ENCODE measurements at regions not wholly inside any gene's neighbourhood (a gene's known extent, or its start where the extent isn't known, plus 50 kb on each side); places are given as distances from the start of the nearest gene placed in this dataset.

DNA sequence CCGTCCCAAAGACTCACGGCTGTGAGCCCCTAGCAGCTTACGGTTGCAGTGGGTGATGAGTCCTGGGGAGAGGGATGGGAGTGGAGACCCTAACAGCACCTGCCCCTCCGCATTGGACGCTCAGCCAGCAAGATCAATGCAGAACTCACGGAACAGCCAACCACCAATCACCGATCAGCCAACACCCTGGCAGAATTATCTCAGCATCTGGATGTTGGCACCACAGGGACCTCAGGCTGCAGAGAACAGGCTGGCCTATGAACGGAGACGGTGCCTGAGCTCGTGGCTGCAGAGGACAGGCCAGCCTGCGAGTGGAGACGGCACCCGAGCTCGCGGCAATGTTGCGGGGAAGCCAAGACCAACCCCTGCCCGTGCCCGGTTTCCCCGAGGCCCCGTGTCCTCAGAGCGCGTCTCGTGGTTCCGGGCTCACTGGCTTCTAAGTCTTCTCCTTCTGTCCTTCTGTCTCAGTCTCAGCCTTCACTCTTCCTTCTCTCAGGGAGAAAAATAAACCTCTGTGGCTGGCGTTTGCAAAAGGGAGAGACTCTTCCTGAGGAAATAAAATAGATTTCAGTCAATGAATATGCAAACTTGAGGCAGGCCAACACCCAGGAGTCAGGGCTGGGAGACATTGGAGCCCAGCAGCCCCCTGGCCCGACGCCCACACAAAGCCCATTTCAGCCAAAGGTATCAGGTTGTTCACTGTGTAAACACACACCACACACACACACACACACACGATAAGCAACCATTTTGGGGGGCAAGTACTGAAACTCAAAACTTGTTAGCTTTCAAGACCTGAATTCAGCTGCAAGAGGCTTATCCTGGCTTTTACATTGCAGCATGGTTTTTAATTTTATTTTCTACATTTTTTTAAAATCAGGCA is 67.8 kb downstream of the SIK1 start:
- no peak for TF ChIP-seq CTCF (IDR thresholded peaks at IDR 0.05)
- no peak for TF ChIP-seq POLR2A (IDR thresholded peaks at IDR 0.05; ENCODE audit: low read length)
- TF ChIP-seq CBX8 (IDR thresholded peaks at IDR 0.05) = no peak
- no peak for TF ChIP-seq JUNB (IDR thresholded peaks at IDR 0.05)
- no peak for TF ChIP-seq MAZ (IDR thresholded peaks at IDR 0.05; ENCODE audit: borderline replicate concordance, low read depth, low read length)
- TF ChIP-seq MAX (IDR thresholded peaks at IDR 0.05) = no peak
- TF ChIP-seq REST (IDR thresholded peaks at IDR 0.05) = no peak
- no peak for TF ChIP-seq JUN (IDR thresholded peaks at IDR 0.05)
- no peak for TF ChIP-seq USF2 (IDR thresholded peaks at IDR 0.05)
- TF ChIP-seq HOXA7 (CRISPR knock-in tag; IDR thresholded peaks at IDR 0.05) = no peak
- no peak for TF ChIP-seq CEBPB (IDR thresholded peaks at IDR 0.05)
- no peak for TF ChIP-seq EP300 (IDR thresholded peaks at IDR 0.05)
- no peak for TF ChIP-seq CHD4 (IDR thresholded peaks at IDR 0.05; ENCODE audit: borderline replicate concordance)
